GM12864 (cell line): ENCODE measurements at regions not wholly inside any gene's neighbourhood (a gene's known extent, or its start where the extent isn't known, plus 50 kb on each side); places are given as distances from the start of the nearest gene placed in this dataset.

Experiments used
- DNase-seq: peaks from one replicate; pipeline ENCODE4 v3.0.0-alpha.2; 2011; ENCODE audit warnings: low read depth
- H3K4me3 ChIP-seq: 2 replicates; pipeline ENCODE4 v1.5.1; 2011; ENCODE audit warnings: mild to moderate bottlenecking, low read depth, low read length, control low read depth
- TF ChIP-seq, protein P1 (sequence below): IDR thresholded peaks from 2 replicates; pipeline ENCODE4 v1.5.1; 2011; ENCODE audit warnings: low read depth, mild to moderate bottlenecking, moderate library complexity, low read length, control low read depth, inconsistent platforms; ENCODE audit errors: missing control alignments

DNA sequence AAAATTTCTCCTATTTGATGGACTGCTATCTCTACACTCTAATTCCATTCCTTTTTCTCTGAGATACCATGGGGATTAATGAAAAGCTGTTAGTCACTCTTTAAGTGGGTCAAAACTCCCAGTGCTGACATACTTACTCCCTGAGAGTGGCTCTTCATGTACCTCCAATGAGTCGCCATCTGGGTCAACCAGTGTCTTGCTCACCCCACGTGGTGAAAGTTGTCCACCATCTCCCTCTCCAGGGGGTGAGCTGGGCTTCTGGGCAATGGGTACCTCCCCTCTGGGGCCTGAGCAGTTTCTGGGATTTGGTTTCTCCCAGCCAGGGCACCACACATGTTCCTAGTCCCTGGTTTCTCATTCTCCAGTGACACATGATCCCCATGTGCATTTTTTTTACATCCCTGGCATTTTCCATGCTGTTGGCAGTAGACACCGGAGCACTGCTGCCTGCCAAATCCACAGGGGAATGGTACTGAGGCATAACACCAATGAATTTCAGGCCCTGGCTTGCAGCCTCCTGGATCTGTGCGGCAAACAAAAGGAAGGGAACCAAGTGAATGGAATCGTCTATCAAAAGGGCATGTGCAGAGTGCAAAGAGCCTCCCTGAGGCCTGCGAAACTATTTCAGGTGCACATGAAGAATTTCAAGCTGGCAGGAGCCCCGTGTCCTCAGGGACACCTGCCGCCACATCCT, 817.9 kb upstream of the AMELY start:
- no peak overlapping the region for H3K4me3 ChIP-seq

DNA sequence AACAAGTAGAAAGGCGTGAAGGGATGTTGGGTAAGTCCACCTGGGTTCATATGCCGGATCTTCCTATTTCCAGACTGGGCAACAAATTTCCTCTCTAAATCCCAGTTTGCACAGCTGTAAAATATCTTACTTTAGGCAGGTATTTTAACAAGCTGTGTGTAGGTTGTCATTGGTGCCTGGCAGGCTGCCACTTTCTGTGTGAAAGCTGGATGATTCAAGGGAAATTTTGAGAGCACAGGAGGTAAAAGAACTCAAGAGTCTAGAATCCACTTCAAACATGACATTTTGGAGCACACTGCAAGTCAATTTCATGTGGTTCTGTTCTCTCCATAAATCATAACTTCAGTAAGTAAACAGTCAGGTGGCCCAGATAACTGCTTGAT, 817.4 kb upstream of the AMELY start:
- H3K4me3 ChIP-seq = no peak overlapping the region
- DNase-seq = no peak
- TF ChIP-seq, protein P1, sequence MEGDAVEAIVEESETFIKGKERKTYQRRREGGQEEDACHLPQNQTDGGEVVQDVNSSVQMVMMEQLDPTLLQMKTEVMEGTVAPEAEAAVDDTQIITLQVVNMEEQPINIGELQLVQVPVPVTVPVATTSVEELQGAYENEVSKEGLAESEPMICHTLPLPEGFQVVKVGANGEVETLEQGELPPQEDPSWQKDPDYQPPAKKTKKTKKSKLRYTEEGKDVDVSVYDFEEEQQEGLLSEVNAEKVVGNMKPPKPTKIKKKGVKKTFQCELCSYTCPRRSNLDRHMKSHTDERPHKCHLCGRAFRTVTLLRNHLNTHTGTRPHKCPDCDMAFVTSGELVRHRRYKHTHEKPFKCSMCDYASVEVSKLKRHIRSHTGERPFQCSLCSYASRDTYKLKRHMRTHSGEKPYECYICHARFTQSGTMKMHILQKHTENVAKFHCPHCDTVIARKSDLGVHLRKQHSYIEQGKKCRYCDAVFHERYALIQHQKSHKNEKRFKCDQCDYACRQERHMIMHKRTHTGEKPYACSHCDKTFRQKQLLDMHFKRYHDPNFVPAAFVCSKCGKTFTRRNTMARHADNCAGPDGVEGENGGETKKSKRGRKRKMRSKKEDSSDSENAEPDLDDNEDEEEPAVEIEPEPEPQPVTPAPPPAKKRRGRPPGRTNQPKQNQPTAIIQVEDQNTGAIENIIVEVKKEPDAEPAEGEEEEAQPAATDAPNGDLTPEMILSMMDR = no peak

More for the DNA sequence above, 817.9 kb upstream of the AMELY start:
- no peak for DNase-seq
- TF ChIP-seq, protein P1 = no peak

DNA sequence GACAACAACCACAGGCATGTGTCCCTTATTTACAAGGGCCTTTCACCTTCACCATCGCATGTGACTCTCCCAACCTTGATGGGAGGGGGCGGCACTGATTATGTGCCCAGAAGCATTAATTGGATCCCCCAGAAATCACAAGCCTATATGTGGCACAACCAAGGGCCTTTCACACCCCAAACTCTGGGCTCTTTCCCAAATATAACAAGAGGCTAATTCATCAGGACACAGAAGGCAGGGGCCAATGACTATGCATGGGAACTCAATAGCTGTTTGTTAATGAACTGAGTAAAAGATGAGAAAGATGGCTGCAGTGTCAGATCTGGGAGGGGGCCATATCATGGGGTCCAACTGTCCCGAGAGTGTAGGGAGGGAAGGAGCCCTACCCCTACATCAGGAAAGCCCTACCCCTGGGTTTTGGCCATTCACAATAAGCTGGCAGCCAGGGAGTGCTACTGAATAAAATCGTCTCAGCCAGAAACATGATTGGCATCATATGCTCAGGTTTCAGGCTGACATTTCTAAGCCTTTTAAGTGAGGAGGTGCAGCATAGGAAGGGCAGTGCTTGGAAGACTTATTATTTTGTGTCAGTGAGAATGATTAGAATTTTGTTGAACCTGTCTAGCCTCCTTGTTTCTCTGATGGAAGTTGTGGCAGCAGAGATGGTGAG, 814.4 kb upstream of the AMELY start:
- no peak for DNase-seq
- no peak overlapping the region for H3K4me3 ChIP-seq
- TF ChIP-seq, protein P1 = no peak

- TF ChIP-seq, protein P1 = no peak
- no peak for DNase-seq
Measured at GRCh38 chrY:7723991-7724632, 812.6 kb upstream of the AMELY start.

GRCh38 chrY:7723127-7723526, 811.6 kb upstream of the AMELY start:
- TF ChIP-seq, protein P1 = no peak
- H3K4me3 ChIP-seq = no peak overlapping the region
- no peak for DNase-seq

More at GRCh38 chrY:7723991-7724632, 812.6 kb upstream of the AMELY start:
- no peak overlapping the region for H3K4me3 ChIP-seq

DNA sequence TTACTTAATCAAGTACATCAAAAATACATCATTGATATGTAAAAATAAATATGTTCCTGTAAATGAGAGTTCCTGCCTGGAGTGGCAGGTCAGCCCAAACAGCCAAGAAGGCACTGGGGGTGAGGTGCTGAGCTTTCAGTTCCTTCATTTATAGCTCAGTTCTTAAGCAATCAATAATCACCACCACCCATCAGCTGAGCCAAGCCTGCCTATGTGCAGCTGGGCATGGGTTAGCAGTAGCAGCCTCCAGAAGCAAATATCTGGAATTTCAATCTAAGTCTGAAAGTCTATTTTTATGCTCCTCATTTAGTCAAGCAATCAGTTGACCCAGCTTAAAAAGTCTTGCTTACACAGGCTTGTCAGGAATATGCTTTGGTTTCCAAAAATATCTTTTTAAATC, 811.0 kb upstream of the AMELY start:
- DNase-seq = no peak
- H3K4me3 ChIP-seq = no peak overlapping the region
- TF ChIP-seq, protein P1 = no peak
